HEK293 (cell line): ENCODE measurements at regions not wholly inside any gene's neighbourhood (a gene's known extent, or its start where the extent isn't known, plus 50 kb on each side); places are given as distances from the start of the nearest gene placed in this dataset.

Source experiments
- CTCF ChIA-PET: fragments of 350-600 bp; formaldehyde crosslinking; extraction: SDS; loops from one replicate; lab custom pipeline; 2021; ENCODE audit warnings: antibody characterized with exemption; lab: Yijun Ruan, JAX
- POLR2A ChIA-PET: fragments of 300-600 bp; formaldehyde crosslinking; extraction: SDS; loops from one replicate; lab custom pipeline; 2020; ENCODE audit warnings: antibody characterized with exemption, inconsistent platforms; lab: Yijun Ruan, JAX
- H3K27ac ChIP-seq: fragments of 200-500 bp; sonication (Bioruptor generic); 2 replicates; pipeline ENCODE4 v1.5.1; 2014; ENCODE audit warnings: low read depth, low read length, control low read depth, inconsistent platforms; ENCODE audit errors: extremely low read depth
- H3K36me3 ChIP-seq, 2 experiments: fragments of 200-500 bp in 1 of 2; sonication (Bioruptor generic) in 1 of 2; 1 replicate in 1 of 2; 2 replicates in 1 of 2; pipeline ENCODE4 v1.5.1; 2014 to 2017; ENCODE audit warnings: inconsistent platforms in 2 of 2, low read length in 2 of 2; ENCODE audit not compliant: control insufficient read depth in 2 of 2, insufficient read depth in 1 of 2
- H3K4me1 ChIP-seq: fragments of 200-500 bp; sonication (Bioruptor generic); 2 replicates; pipeline ENCODE4 v1.5.1; 2014; ENCODE audit warnings: mild to moderate bottlenecking, low read length, inconsistent platforms; ENCODE audit not compliant: control insufficient read depth, insufficient read depth
- H3K4me3 ChIP-seq: 2 replicates; pipeline ENCODE4 v1.5.1; 2011; ENCODE audit warnings: low read depth, mild to moderate bottlenecking, control low read depth, low read length, moderate library complexity
- H3K9me3 ChIP-seq: fragments of 200-500 bp; sonication (Bioruptor generic); 2 replicates; pipeline ENCODE4 v1.5.1; 2014; ENCODE audit warnings: low read depth, low read length, inconsistent platforms; ENCODE audit not compliant: control insufficient read depth, insufficient read depth
- GLI2 ChIP-seq: fragments of 450-650 bp; formaldehyde crosslinking; IDR thresholded peaks from 2 replicates; pipeline ENCODE4; 2017; ENCODE audit warnings: missing biosample characterization, missing genetic modification characterization, low read depth, borderline replicate concordance
- OSR2 ChIP-seq: fragments of 450-650 bp; formaldehyde crosslinking; IDR thresholded peaks from 2 replicates; pipeline ENCODE4 v1.5.1; 2016; ENCODE audit warnings: missing biosample characterization, missing genetic modification characterization
- SCRT1 ChIP-seq: fragments of 450-650 bp; formaldehyde crosslinking; IDR thresholded peaks from 2 replicates; pipeline ENCODE4 v1.5.1; 2016; ENCODE audit warnings: missing biosample characterization, missing genetic modification characterization, borderline replicate concordance
- SP2 ChIP-seq: fragments of 450-650 bp; formaldehyde crosslinking; IDR thresholded peaks from 2 replicates; pipeline ENCODE4 v1.5.1; 2016; ENCODE audit warnings: missing biosample characterization, missing genetic modification characterization
- ZFP41 ChIP-seq: fragments of 450-650 bp; formaldehyde crosslinking; IDR thresholded peaks from 2 replicates; pipeline ENCODE4 v1.5.1; 2016; ENCODE audit warnings: missing biosample characterization, missing genetic modification characterization, borderline replicate concordance
- ZNF10 ChIP-seq: fragments of 450-650 bp; formaldehyde crosslinking; IDR thresholded peaks from 2 replicates; pipeline ENCODE4 v1.5.1; 2017; ENCODE audit warnings: missing biosample characterization, missing genetic modification characterization
- ZNF138 ChIP-seq: fragments of 450-650 bp; formaldehyde crosslinking; IDR thresholded peaks from 2 replicates; pipeline ENCODE4 v1.5.1; 2016; ENCODE audit warnings: missing biosample characterization, missing genetic modification characterization, borderline replicate concordance
- ZNF184 ChIP-seq: fragments of 450-650 bp; IDR thresholded peaks from 2 replicates; pipeline ENCODE4 v1.5.1; 2018; ENCODE audit warnings: missing biosample characterization, mild to moderate bottlenecking, missing genetic modification characterization
- ZNF433 ChIP-seq: fragments of 450-650 bp; formaldehyde crosslinking; IDR thresholded peaks from 2 replicates; pipeline ENCODE4 v1.5.1; 2016; ENCODE audit warnings: missing biosample characterization, missing genetic modification characterization, low read depth
- ZNF521 ChIP-seq: fragments of 450-650 bp; formaldehyde crosslinking; IDR thresholded peaks from 2 replicates; pipeline ENCODE4 v1.5.1; 2017; ENCODE audit warnings: missing biosample characterization, mild to moderate bottlenecking, missing genetic modification characterization
- ZNF548 ChIP-seq: fragments of 450-650 bp; formaldehyde crosslinking; IDR thresholded peaks from 2 replicates; pipeline ENCODE4 v1.5.1; 2016; ENCODE audit warnings: missing biosample characterization, missing genetic modification characterization
- ZNF549 ChIP-seq: fragments of 450-650 bp; IDR thresholded peaks from 2 replicates; pipeline ENCODE4 v1.5.1; 2018; ENCODE audit warnings: missing biosample characterization, missing genetic modification characterization, mild to moderate bottlenecking, inconsistent platforms, moderate library complexity
- ZNF571 ChIP-seq: fragments of 450-650 bp; formaldehyde crosslinking; IDR thresholded peaks from 2 replicates; pipeline ENCODE4 v1.5.0; 2017; ENCODE audit warnings: missing biosample characterization, missing genetic modification characterization
- ZNF623 ChIP-seq: fragments of 450-650 bp; formaldehyde crosslinking; IDR thresholded peaks from 2 replicates; pipeline ENCODE4 v1.5.1; 2016; ENCODE audit warnings: missing biosample characterization, missing genetic modification characterization
- ZNF626 ChIP-seq: fragments of 450-650 bp; sonication (Bioruptor Pico); formaldehyde crosslinking; IDR thresholded peaks from 2 replicates; pipeline ENCODE4 v1.5.1; 2018; ENCODE audit warnings: missing biosample characterization, missing genetic modification characterization, inconsistent platforms
- TF ChIP-seq, protein P1 (sequence below): fragments of 450-650 bp; formaldehyde crosslinking; IDR thresholded peaks from 2 replicates; pipeline ENCODE4 v1.5.1; 2017; ENCODE audit warnings: missing biosample characterization, missing genetic modification characterization
- TF ChIP-seq, protein P2 (sequence below): fragments of 450-650 bp; IDR thresholded peaks from 2 replicates; pipeline ENCODE4 v1.5.1; 2018; ENCODE audit warnings: missing biosample characterization, mild to moderate bottlenecking, missing genetic modification characterization
- TF ChIP-seq, protein P3 (sequence below): fragments of 450-650 bp; formaldehyde crosslinking; IDR thresholded peaks from 2 replicates; pipeline ENCODE4 v1.5.1; 2016; ENCODE audit warnings: missing biosample characterization, missing genetic modification characterization
- TF ChIP-seq, protein P4 (sequence below): fragments of 450-650 bp; formaldehyde crosslinking; IDR thresholded peaks from 2 replicates; pipeline ENCODE4 v1.5.1; 2017; ENCODE audit warnings: missing biosample characterization, missing genetic modification characterization
- TF ChIP-seq, protein P5 (sequence below): fragments of 450-650 bp; formaldehyde crosslinking; IDR thresholded peaks from 2 replicates; pipeline ENCODE4 v1.5.0; 2017; ENCODE audit warnings: missing biosample characterization, missing genetic modification characterization, borderline replicate concordance

DNA sequence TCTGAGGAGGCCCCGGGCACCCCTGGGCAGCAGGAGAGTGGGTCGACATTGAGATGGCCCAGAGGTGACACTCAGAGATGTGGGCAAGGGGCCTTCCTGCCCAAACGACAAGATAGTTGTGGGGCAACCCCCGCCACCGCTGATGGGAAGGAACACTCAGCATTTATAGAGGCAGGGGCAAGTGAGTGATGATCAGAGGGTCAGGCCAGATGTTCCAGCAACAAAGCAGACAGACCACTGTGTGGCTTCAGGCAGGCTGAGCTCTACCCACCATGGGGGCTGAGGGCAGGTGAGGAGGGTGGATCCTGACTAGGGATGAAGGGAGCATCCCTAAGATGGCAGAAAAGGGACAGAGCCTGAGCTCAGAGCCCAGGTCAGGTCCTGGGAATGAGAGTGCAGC lies 362.7 kb downstream of the PTPRU start (continued):
- TF ChIP-seq, protein P1, sequence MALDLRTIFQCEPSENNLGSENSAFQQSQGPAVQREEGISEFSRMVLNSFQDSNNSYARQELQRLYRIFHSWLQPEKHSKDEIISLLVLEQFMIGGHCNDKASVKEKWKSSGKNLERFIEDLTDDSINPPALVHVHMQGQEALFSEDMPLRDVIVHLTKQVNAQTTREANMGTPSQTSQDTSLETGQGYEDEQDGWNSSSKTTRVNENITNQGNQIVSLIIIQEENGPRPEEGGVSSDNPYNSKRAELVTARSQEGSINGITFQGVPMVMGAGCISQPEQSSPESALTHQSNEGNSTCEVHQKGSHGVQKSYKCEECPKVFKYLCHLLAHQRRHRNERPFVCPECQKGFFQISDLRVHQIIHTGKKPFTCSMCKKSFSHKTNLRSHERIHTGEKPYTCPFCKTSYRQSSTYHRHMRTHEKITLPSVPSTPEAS (tag by site-specific recombination) = no peak
- no peak for TF ChIP-seq ZNF549 (tag by site-specific recombination)
- no peak for TF ChIP-seq SP2 (tag by site-specific recombination)
- TF ChIP-seq ZNF548 = no peak
- TF ChIP-seq OSR2 (tag by site-specific recombination) = no peak
- no peak for TF ChIP-seq ZNF138 (tag by site-specific recombination)
- TF ChIP-seq, protein P2, sequence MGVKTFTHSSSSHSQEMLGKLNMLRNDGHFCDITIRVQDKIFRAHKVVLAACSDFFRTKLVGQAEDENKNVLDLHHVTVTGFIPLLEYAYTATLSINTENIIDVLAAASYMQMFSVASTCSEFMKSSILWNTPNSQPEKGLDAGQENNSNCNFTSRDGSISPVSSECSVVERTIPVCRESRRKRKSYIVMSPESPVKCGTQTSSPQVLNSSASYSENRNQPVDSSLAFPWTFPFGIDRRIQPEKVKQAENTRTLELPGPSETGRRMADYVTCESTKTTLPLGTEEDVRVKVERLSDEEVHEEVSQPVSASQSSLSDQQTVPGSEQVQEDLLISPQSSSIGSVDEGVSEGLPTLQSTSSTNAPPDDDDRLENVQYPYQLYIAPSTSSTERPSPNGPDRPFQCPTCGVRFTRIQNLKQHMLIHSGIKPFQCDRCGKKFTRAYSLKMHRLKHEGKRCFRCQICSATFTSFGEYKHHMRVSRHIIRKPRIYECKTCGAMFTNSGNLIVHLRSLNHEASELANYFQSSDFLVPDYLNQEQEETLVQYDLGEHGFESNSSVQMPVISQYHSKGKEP (tag by site-specific recombination) = no peak

DNA sequence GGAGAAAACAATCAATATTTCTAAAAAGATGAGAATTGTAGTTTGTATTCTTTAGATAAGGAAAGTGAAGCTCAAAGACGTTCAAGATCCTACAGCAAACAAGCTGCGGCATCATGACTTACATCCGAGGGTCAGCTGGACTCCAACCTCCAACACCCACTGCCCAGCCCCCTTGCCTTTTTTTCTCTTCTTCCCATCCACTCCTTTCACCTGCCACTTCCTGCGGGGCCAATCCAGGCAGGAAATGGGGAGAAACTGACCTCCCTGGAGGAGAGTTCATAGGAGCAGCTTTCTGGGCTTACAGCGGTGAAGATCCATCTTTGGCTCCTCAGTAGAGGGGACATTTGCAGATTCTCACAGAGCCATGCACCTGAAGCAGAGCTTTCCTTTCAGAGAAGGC lies 361.5 kb downstream of the PTPRU start:
- TF ChIP-seq, protein P3, sequence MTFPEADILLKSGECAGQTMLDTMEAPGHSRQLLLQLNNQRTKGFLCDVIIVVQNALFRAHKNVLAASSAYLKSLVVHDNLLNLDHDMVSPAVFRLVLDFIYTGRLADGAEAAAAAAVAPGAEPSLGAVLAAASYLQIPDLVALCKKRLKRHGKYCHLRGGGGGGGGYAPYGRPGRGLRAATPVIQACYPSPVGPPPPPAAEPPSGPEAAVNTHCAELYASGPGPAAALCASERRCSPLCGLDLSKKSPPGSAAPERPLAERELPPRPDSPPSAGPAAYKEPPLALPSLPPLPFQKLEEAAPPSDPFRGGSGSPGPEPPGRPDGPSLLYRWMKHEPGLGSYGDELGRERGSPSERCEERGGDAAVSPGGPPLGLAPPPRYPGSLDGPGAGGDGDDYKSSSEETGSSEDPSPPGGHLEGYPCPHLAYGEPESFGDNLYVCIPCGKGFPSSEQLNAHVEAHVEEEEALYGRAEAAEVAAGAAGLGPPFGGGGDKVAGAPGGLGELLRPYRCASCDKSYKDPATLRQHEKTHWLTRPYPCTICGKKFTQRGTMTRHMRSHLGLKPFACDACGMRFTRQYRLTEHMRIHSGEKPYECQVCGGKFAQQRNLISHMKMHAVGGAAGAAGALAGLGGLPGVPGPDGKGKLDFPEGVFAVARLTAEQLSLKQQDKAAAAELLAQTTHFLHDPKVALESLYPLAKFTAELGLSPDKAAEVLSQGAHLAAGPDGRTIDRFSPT (tag by site-specific recombination) = no peak
- no peak for TF ChIP-seq ZNF184 (tag by site-specific recombination)
- no peak for TF ChIP-seq ZNF10 (tag by site-specific recombination)
- no peak for TF ChIP-seq ZFP41
- TF ChIP-seq GLI2 = no peak
- TF ChIP-seq ZNF571 = no peak
- ChIA-PET CTCF (no interaction called here), POLR2A (no interaction called here)
- no peaks in the 10 kb centered on the region for H3K4me1 ChIP-seq
- no peaks in the 10 kb centered on the region for H3K9me3 ChIP-seq
- no peaks in the 10 kb centered on the region for H3K36me3 ChIP-seq
- no peak overlapping the region for H3K4me3 ChIP-seq
- no peak overlapping the region for H3K27ac ChIP-seq

DNA sequence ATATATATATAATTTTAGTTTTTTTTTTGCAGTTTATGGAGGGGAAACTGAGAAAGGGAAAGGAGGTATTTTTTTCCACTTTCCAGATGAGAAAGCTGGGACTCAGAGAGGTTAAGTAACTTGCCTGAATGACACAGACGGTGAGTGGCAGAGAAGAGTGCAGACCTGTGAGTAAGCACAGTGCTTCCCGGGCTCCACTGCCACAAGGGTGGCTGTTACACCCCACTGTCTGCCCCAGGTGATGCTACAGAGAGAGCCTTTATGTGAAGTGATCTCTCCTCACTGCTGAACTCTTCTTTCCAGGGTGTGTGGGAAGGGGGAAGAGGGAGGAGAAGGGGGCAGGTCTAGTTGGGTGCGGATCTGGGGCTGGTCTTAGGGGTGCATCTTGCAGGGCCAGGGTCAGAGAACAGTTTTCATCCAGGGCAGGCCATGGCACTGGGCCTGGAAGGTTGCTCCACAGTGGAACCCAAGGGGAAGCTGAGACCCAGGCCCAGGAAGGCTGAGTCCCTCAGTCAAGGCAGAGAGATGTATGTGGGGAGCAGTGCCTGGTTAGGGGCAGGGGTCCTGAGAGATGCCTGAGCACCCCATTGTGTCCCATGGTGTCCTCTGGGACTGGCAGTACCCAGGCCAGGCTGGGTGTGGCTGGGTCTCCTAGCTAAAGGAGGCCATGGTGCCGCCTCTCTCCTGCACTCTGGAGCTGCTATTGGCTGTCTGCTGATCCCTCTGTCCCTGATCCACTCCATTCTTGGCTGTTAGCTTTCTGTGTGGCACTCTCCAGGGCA lies 357.5 kb downstream of the PTPRU start:
- no peaks in the 10 kb centered on the region for H3K9me3 ChIP-seq
- TF ChIP-seq ZNF10 (tag by site-specific recombination) = no peak
- no peak for TF ChIP-seq ZNF626 (tag by site-specific recombination)
- TF ChIP-seq, all 188 proteins: peak for 0
- ChIA-PET CTCF (interaction anchor here (0.6 kb wide), 1 partner anchor 270 kb away, joined by 3 read pairs; no protein-coding TSS in a partner anchor), POLR2A (no interaction called here)
- no peaks in the 10 kb centered on the region for H3K4me1 ChIP-seq
- no peaks in the 10 kb centered on the region for H3K36me3 ChIP-seq
- no peak overlapping the region for H3K27ac ChIP-seq
- no peak overlapping the region for H3K4me3 ChIP-seq

DNA sequence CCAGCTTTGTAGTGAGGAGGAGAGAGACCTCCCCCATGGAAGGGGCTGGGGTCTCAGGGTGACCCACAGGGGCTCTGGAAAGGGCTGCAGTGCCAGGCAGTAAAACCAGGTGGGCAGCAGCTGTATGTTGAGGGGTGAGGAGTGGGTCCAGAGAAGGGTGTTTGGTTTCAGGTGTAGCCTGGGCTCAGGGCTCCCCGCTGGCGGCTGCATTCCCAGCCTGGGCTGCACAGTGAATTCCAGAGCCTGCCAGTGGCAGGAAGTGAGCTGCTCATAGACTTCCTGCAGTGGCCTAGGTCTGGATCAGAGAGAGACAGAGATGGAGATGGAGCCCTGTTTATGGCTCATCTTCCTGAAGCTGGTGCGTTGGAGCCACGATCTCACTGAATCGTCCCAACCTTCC lies 356.4 kb downstream of the PTPRU start:
- Histone ChIP-seq H3K4me3 (no peak overlapping the region), H3K36me3 (no peaks in the 10 kb centered on the region), H3K4me1 (no peaks in the 10 kb centered on the region), H3K27ac (no peak overlapping the region), H3K9me3 (no peaks in the 10 kb centered on the region)
- TF ChIP-seq SCRT1 (tag by site-specific recombination) = no peak
- TF ChIP-seq, protein P4, sequence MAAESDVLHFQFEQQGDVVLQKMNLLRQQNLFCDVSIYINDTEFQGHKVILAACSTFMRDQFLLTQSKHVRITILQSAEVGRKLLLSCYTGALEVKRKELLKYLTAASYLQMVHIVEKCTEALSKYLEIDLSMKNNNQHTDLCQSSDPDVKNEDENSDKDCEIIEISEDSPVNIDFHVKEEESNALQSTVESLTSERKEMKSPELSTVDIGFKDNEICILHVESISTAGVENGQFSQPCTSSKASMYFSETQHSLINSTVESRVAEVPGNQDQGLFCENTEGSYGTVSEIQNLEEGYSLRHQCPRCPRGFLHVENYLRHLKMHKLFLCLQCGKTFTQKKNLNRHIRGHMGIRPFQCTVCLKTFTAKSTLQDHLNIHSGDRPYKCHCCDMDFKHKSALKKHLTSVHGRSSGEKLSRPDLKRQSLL (tag by site-specific recombination) = 0 out of 2 replicates have a peak, but pooled peaks have one; percentile 11
- no peak for TF ChIP-seq GLI2
- no peak for TF ChIP-seq ZNF623 (tag by site-specific recombination)
- no peak for TF ChIP-seq ZNF521 (tag by site-specific recombination)
- no peak for TF ChIP-seq ZNF433 (tag by site-specific recombination)
- TF ChIP-seq, protein P5, sequence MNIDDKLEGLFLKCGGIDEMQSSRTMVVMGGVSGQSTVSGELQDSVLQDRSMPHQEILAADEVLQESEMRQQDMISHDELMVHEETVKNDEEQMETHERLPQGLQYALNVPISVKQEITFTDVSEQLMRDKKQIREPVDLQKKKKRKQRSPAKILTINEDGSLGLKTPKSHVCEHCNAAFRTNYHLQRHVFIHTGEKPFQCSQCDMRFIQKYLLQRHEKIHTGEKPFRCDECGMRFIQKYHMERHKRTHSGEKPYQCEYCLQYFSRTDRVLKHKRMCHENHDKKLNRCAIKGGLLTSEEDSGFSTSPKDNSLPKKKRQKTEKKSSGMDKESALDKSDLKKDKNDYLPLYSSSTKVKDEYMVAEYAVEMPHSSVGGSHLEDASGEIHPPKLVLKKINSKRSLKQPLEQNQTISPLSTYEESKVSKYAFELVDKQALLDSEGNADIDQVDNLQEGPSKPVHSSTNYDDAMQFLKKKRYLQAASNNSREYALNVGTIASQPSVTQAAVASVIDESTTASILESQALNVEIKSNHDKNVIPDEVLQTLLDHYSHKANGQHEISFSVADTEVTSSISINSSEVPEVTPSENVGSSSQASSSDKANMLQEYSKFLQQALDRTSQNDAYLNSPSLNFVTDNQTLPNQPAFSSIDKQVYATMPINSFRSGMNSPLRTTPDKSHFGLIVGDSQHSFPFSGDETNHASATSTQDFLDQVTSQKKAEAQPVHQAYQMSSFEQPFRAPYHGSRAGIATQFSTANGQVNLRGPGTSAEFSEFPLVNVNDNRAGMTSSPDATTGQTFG (tag by site-specific recombination) = no peak
- CTCF ChIA-PET = interaction anchor here (0.6 kb wide), 1 partner anchor 436 kb away, joined by 5 read pairs; no protein-coding TSS in a partner anchor
- POLR2A ChIA-PET = no interaction called here
